GM21529 (cell line): ENCODE measurements at regions not wholly inside any gene's neighbourhood (a gene's known extent, or its start where the extent isn't known, plus 50 kb on each side); places are given as distances from the start of the nearest gene placed in this dataset.

Source experiments
- ATAC-seq: cut with Tn5 transposase; IDR thresholded peaks from one replicate; pipeline ENCODE4 v1.9.1; 2021; ENCODE audit not compliant: unreplicated experiment

- ATAC-seq = no peak
Observed at GRCh38 chr2:64704161-64704560, 50.4 kb upstream of the SERTAD2 start.

- no peak for ATAC-seq
Observed at GRCh38 chr2:64704996-64705395, 51.3 kb upstream of the SERTAD2 start.

DNA sequence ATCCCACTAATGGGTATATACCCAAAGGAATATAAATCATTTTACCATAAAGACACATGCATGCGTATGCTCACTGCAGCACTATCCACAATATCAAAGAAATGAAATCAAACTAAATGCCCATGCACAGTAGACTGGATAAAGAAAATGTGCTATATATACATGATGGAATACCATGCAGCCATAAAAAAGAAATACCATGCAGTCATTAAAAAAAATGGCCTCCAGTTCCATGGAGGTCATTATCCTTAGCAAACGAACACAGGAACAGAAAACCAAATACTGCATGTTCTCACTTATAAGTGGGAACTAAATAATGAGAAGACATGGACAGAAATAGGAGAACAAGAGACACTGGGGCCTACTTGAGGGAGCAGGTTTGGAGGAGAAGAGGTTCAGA is 53.6 kb upstream of the SERTAD2 start:
- ATAC-seq = no peak

- no peak for ATAC-seq
Observed at GRCh38 chr2:64708829-64709228, 55.1 kb upstream of the SERTAD2 start.

GRCh38 chr2:64711252-64711800 is 57.6 kb upstream of the SERTAD2 start:
- ATAC-seq = no peak

DNA sequence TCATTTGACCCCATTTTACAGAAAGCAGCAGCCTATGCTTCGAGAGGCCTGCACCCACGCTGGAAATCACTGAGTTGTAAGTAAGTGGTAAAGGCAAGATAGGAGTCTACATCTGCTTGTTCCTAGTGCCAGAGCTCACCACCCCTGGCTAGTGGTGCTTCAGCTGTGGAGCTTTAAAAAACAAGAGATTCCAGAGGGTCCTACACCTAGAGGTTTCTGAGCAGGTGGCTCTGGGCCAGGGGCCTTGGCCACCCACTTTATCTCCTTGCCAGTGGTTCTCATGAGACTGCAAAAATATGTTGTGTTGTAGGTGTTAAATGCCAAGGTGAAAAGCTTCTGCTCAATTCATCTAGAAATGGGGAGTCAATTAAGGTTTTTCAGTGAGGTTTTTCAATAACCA is 60.0 kb upstream of the SERTAD2 start:
- ATAC-seq = no peak

DNA sequence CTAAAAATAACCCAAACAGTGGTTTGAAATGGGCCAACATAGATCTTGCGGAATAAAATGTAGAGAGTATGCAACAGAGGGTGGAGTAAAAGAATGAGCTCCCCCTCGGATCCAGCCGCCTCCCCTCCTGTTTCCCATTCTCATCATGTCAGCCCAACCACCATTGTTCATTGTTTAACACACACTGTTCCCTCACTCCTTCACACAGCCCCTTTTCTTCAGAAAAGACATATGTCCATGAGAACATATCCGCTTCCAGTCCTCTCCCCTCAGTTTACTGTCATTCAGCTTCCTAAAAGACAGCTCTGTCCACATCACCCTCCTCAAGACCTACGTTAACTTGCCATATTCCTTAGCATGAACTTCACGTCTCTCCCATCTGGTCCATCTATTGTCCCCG is 62.9 kb upstream of the SERTAD2 start:
- no peak for ATAC-seq

DNA sequence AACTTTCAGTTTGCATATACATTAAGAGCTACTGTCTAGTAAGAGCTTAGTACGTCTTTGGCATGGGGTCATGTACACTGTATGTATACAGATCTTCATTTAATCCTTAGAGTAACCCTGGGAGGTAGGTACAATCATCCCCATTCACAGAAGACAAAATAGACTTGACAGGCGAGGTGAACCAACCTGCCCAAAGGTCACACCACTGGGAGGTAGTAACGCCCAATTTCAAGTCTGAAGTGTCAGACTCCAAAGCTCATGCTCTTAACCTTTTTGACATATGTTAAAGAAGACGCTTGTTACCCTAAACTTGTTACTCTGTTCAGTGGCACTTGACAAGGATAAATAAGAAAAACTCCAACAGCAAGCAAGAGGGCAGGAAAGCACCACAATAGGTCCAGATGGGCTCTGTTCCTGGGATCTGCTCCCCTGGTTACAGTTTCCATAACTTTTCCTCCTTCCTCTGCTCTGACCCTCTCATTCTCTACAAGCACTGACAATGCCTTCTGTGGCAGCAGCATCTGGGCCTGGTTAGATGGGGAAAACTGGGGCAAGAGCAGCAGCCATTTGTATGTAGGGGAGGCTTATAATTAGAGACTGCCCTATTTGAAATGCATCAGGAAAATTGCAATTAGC is 64.7 kb upstream of the SERTAD2 start:
- no peak for ATAC-seq

GRCh38 chr2:64720535-64721319 is 67.0 kb upstream of the SERTAD2 start:
- no peak for ATAC-seq

DNA sequence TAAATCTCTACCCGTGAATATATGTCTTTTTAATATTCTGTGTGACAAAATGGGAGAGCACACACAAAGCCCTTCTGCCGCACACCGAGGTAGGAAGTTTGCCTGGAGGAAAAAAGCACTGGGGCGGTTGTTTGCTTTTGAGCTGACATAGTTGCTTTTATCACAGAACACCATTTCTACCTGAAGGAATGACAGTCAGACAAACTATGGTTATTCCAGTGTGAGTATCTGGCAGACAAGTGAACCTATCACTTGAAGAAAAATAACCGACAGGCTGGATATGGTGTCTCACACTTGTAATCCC is 67.6 kb upstream of the SERTAD2 start:
- ATAC-seq = no peak

DNA sequence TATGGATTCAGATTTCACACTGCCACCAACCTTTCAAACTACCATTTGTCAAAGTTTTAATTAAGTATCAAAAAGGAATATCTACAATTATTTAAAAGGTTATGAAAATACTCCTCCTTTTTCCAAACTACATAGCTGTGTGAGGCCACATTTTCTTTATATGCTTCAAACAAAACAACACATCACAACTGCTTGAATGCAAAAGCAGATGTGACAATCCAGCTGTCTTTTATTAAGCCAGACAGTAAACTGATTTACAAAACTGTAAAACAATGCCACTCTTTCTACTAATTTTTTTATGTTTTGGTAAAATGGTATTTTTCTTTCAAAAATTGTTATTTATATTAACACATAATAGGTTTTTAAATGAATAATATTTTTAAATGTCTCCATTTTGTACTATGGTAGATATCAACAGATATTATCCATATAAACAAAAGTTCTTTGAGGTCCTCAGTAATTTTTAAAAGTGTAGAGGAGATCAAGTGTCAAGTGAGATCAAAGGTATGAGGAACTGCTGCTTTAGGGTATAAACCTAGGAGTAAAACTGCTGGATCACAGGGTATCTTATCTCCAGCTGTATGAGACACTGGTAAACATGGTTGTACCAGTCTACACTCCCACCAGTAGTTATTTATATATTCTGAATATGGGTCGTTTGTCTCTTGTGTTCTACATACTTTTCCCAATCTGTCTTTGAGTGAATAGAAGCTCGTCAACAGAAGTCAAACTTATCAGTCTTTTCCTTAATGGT is 68.8 kb upstream of the SERTAD2 start:
- no peak for ATAC-seq

GRCh38 chr2:64727013-64727767 is 73.5 kb upstream of the SERTAD2 start:
- peak; percentile 80 for ATAC-seq

GRCh38 chr2:64727843-64728463 is 74.2 kb upstream of the SERTAD2 start:
- ATAC-seq = peak; percentile 24

DNA sequence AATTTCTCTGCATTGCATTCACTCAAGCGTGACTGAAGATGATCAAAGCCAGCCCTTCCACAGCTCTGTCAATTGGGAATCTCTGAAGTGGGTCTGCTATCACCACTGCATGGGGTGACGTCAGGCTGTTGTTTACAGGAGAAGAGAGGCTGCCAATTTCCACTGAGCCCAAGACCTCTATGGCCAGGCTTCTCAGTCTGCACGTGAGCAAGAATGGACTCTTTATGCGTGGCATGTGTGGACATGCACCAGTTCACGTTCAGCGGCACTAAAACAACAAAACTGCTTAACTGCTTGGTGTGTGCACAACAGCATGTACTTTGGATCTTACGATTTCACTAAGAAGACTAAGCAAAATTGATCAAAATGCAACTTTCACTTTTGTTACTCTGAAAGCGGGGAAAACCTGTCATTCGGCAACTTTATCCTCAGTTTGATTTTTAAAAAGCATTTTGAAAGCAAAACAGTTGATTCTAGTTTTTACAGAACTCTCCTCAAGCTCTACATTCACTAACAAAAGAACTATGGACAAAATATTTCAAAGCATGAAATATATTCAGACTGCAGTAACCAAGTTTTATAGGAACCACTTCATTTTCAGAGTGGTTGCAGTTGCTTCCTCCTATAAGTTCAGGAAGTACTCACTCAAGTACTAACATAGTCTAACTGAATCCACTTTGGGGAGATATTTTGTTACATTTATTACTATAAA is 77.0 kb upstream of the SERTAD2 start:
- ATAC-seq = no peak

DNA sequence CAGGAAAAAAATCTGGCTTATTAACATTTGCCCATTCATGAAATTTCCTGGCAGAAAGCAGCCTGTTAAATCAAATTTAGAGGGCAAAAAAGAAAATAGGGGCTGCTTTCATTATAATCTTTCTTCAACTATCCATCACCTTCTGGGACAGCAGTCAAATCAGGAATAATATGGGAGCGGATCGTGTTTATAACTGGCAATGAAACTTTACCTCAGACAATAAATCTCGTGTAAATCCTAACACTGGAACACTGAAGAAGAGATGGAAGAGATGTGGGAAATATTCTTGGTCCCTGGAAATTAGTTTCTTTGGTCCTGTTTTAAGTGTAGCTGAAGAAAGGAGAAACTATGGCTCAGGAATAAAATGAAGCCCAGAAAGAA is 77.5 kb upstream of the SERTAD2 start:
- no peak for ATAC-seq

- ATAC-seq = no peak
Observed at GRCh38 chr2:64731746-64732145, 78.0 kb upstream of the SERTAD2 start.

DNA sequence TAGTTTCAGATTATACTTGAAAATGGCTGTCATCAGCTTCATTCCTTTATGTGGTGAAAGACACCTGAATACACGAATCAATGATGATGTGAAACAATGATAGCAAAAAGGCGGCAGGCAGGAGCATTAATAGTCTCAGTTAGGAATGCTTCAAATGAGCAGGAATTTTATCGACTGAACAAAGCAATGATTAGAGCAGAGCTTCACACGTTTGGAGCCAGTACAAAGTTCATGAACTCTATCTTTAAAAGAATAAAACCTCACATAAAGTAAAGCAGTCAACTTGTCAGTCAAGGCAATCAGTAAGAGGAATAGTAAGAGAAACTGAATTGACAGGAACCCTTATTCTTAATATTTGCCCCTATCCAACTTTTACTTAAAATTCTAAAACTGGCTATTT is 78.4 kb upstream of the SERTAD2 start:
- ATAC-seq = no peak

DNA sequence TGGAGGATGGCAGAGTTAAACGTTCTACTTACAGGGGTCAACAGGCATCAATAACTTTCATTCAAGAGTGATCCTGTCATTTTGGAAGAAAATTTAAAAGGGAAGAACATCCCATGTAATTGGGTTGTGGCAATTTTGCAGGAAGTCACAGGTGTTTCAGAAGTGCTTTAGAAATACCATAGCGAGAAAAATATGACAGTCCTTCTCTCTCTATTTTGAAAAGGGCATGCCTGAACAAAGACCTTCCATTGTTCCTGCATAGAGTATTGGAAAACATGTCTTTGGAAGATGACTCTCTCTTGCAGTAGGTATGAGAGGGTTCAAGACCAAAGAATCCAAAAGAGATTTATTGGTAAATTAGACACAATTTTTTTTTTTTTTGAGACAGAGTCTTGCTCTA is 81.8 kb upstream of the SERTAD2 start:
- ATAC-seq = no peak

DNA sequence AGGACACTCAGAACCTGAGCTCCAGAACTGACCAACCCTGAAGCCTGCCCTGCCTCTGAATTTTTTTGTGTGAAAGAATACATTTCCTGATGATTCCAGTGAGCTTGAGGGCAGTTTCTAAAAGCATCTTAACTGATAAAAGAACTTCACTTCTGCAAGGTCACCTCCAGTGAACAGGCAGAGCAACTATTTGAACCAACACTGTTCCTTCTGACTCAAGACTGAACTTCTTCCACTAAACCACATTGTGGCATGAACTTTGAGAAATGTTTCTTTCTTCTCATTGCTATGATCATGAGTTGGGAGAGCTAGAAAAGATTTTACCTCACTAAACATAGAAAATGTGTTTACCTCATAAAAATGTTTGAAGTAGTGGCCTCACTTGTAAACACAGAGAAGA is 83.8 kb upstream of the SERTAD2 start:
- ATAC-seq = peak; percentile 59

GRCh38 chr2:64738026-64738425 is 84.3 kb upstream of the SERTAD2 start:
- ATAC-seq = peak; percentile 68
